K562 (cell line): ENCODE measurements at regions not wholly inside any gene's neighbourhood (a gene's known extent, or its start where the extent isn't known, plus 50 kb on each side); places are given as distances from the start of the nearest gene placed in this dataset.

Source experiments
- ATAC-seq: fragments of 200-7000 bp; cut with Tn5 transposase; 3 replicates; pipeline ENCODE4 v1.9.1; 2020; ENCODE audit warnings: moderate library complexity
- BruUV-seq: library from RNA; stranded (reverse); fragments of 400-500 nt; replicated peaks from 2 replicates; lab custom pipeline; 2021; lab: Mats Ljungman, UMichigan
- CTCF ChIA-PET: fragments of 300-600 bp; formaldehyde crosslinking; extraction: SDS; loops from one replicate; lab custom pipeline; 2021; ENCODE audit warnings: low intra/inter-chr PET ratio; lab: Yijun Ruan, JAX
- POLR2A ChIA-PET: fragments of 300-600, 350-650 bp; sonication (Branson Sonifier 250); formaldehyde crosslinking; extraction: SDS; loops from one replicate; lab custom pipeline; 2021; ENCODE audit warnings: antibody characterized with exemption, inconsistent platforms; lab: Yijun Ruan, JAX
- DNase-seq, 4 experiments: peaks; one replicate each; pipeline versions ENCODE4 v3.0.0 to v3.0.0-alpha.2; 2011 to 2018; ENCODE audit warnings: low spot score in 3 of 4, mixed read lengths in 3 of 4; ENCODE audit errors: extremely low read depth in 1 of 4
- FAIRE-seq: peaks from 2 replicates; lab custom pipeline; 2011; peaks lifted over from hg19 to GRCh38; lab: Jason Lieb, UNC
- H2AFZ ChIP-seq: 2 replicates; pipeline ENCODE4 v1.6.0; 2011; ENCODE audit warnings: low read depth, low read length, control low read depth, inconsistent platforms
- H3K27ac ChIP-seq: fragments of 200-600 bp; 3 replicates; pipeline ENCODE4 v1.8.0; 2011; ENCODE audit warnings: low read depth, mild to moderate bottlenecking, control low read depth, inconsistent platforms, low read length, moderate library complexity, mixed read lengths; ENCODE audit errors: extremely low read depth
- H3K27me3 ChIP-seq, 2 experiments: fragments of 300-600 bp in 1 of 2; 2 replicates in 1 of 2; 3 replicates in 1 of 2; pipeline versions ENCODE4 v1.6.0 to v1.8.0; 2011; ENCODE audit warnings: inconsistent platforms in 2 of 2, low read length in 2 of 2, mild to moderate bottlenecking in 1 of 2, mixed read lengths in 1 of 2, moderate library complexity in 1 of 2; ENCODE audit not compliant: control insufficient read depth in 2 of 2, insufficient read depth in 2 of 2
- H3K36me3 ChIP-seq: fragments of 300-600 bp; 3 replicates; pipeline ENCODE4 v1.8.0; 2011; ENCODE audit warnings: mild to moderate bottlenecking, low read length, inconsistent platforms; ENCODE audit not compliant: control insufficient read depth, insufficient read depth
- H3K4me1 ChIP-seq, 2 experiments: fragments of 200-600 bp in 1 of 2; replicated peaks in 1 of 2; 2 replicates in 1 of 2; 3 replicates in 1 of 2; pipeline versions ENCODE4 v1.5.1 to v1.8.0; 2011; ENCODE audit warnings: inconsistent platforms in 2 of 2, low read length in 2 of 2, mild to moderate bottlenecking in 1 of 2, mixed read lengths in 1 of 2, moderate library complexity in 1 of 2; ENCODE audit not compliant: control insufficient read depth in 2 of 2, insufficient read depth in 2 of 2
- H3K4me2 ChIP-seq: 2 replicates; pipeline ENCODE4 v1.6.1; 2011; ENCODE audit warnings: low read length, control low read depth, inconsistent platforms, mixed read lengths; ENCODE audit not compliant: insufficient read depth
- H3K4me3 ChIP-seq: fragments of 200-600 bp; sonication (generic), shearing (Covaris generic); 2 replicates; pipeline ENCODE4 v1.5.1; 2016; ENCODE audit warnings: control low read depth, inconsistent platforms
- H3K79me2 ChIP-seq: fragments of 200-600 bp; 3 replicates; pipeline ENCODE4 v1.8.0; 2011; ENCODE audit warnings: low read length, inconsistent platforms; ENCODE audit not compliant: control insufficient read depth, insufficient read depth
- H3K9ac ChIP-seq, 2 experiments: 2 replicates each; pipeline versions ENCODE4 v1.6.0 to v1.6.1; 2011; ENCODE audit warnings: low read depth in 2 of 2, low read length in 2 of 2, control low read depth in 1 of 2, inconsistent platforms in 1 of 2, mild to moderate bottlenecking in 1 of 2, mixed read lengths in 1 of 2; ENCODE audit not compliant: insufficient read depth in 1 of 2
- H3K9me1 ChIP-seq: one replicate; pipeline ENCODE4 v1.6.0; 2011; ENCODE audit warnings: inconsistent platforms, mild to moderate bottlenecking, low read length, moderate library complexity; ENCODE audit not compliant: control insufficient read depth, insufficient read depth
- H3K9me3 ChIP-seq: replicated peaks from 2 replicates; pipeline ENCODE4 v1.5.1; 2011; ENCODE audit warnings: low read depth, low read length, inconsistent platforms; ENCODE audit not compliant: control insufficient read depth, insufficient read depth
- H4K20me1 ChIP-seq: replicated peaks from 2 replicates; pipeline ENCODE4 v1.6.1; 2011; ENCODE audit warnings: low read length, inconsistent platforms, mixed read lengths; ENCODE audit not compliant: control insufficient read depth, insufficient read depth
- ASH1L ChIP-seq: fragments of 450-650 bp; IDR thresholded peaks from 2 replicates; pipeline ENCODE4 v1.6.1; 2018; ENCODE audit warnings: borderline replicate concordance, mild to moderate bottlenecking, low read depth; ENCODE audit not compliant: partially characterized antibody
- CEBPB ChIP-seq: fragments of 450-650 bp; IDR thresholded peaks from 2 replicates; pipeline ENCODE4 v1.6.1; 2016; ENCODE audit warnings: missing genetic modification characterization, missing compliant biosample characterization
- JUND ChIP-seq, 2 experiments: IDR thresholded peaks; 2 replicates in 1 of 2; 3 replicates in 1 of 2; pipeline ENCODE4 v1.6.1; 2011; ENCODE audit warnings: borderline replicate concordance in 2 of 2, low read depth in 2 of 2, low read length in 2 of 2, improper control_type of control experiment in 1 of 2, missing biosample characterization in 1 of 2, missing genetic modification characterization in 1 of 2, missing genetic modification reagents in 1 of 2
- NFYB ChIP-seq: IDR thresholded peaks from 2 replicates; pipeline ENCODE4 v1.6.1; 2011; ENCODE audit warnings: mild to moderate bottlenecking, moderate library complexity; ENCODE audit not compliant: insufficient read length; ENCODE audit errors: extremely low read depth
- TBP ChIP-seq: optimal IDR thresholded peaks from 2 replicates; pipeline ENCODE3; 2011; ENCODE audit warnings: low read depth, low read length, improper control_type of control experiment
- YBX1 ChIP-seq: fragments of 450-650 bp; IDR thresholded peaks from 2 replicates; pipeline ENCODE4 v1.7.1; 2016; ENCODE audit warnings: mild to moderate bottlenecking
- ZNF445 ChIP-seq: fragments of 250-450 bp; sonication (Bioruptor Pico); IDR thresholded peaks from 2 replicates; pipeline ENCODE4 v1.4.0; 2020; ENCODE audit warnings: low read depth, mild to moderate bottlenecking, moderate library complexity
- WGBS: fragments of 100-300 bp; shearing (Covaris generic); methylation state at CpG from one replicate; pipeline ENCODE4 v1.1.6; 2016; ENCODE audit warnings: low coverage, mixed read lengths; ENCODE audit not compliant: insufficient coverage; ENCODE audit errors: missing lambda C conversion rate; 5-methylcytosine and 5-hydroxymethylcytosine counted together
- in situ Hi-C: fragments of 300-500 bp; cut with MboI; formaldehyde crosslinking; loops from 4 replicates; pipeline ENCODE4 v1.15.0; 2018; ENCODE audit warnings: inconsistent platforms, mixed read lengths
- intact Hi-C: fragments of 100-400 bp; cut with micrococcal nuclease; formaldehyde crosslinking; loops from 2 replicates; pipeline ENCODE4 v1.14.2; 2022
- TF ChIP-seq, protein P1 (sequence below): fragments of 450-650 bp; IDR thresholded peaks from 2 replicates; pipeline ENCODE4 v1.7.0; 2016; ENCODE audit warnings: borderline replicate concordance

DNA sequence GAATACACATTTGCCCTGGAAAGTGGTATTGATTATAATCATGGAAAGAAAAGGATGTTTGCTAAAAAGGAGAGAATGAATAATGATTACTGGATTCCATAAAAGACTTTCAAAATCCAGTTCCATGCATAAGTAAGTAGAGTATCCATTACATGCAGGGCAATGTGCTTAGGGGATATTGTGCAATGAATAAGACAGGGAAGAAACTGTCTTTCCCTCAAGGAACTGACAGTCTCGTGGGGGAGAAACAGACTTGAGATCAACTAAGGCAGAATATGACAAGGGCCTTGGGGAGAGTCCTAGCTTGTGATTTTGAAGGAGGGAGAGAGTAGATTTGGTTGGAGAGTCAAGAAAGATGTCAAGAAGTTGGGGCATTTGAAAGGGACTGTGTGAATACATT lies 130.6 kb downstream of the SPP2 start:
- intact Hi-C loops (no loop called here), in situ Hi-C loops (no loop called here)
- no TSS peak for BruUV-seq
- Histone ChIP-seq H3K36me3 (no peaks in the 10 kb centered on the region), H3K79me2 (no peaks in the 10 kb centered on the region), H4K20me1 (no peaks in the 10 kb centered on the region; the same call in 1 of the 2 replicates), H3K9me1 (no peaks in the 10 kb centered on the region), H3K9ac (no peak overlapping the region), H2AFZ (no peak overlapping the region), H3K4me2 (no peak overlapping the region), H3K4me3 (no peak overlapping the region), H3K4me1 (no peaks in the 10 kb centered on the region), H3K27me3 (peaks cover 0 to 7% of the 10 kb centered on the region in 2 experiments; a peak in 1 of 5 replicates), H3K9me3 (no peaks in the 10 kb centered on the region), H3K27ac (no peak overlapping the region)
- POLR2A ChIA-PET: no interaction called here
- no peak for ATAC-seq
- TF ChIP-seq TBP: no peak
- 0 out of 2 replicates have a peak, but pooled peaks have one; percentile 26 for TF ChIP-seq CEBPB (tag)
- TF ChIP-seq, protein P1, sequence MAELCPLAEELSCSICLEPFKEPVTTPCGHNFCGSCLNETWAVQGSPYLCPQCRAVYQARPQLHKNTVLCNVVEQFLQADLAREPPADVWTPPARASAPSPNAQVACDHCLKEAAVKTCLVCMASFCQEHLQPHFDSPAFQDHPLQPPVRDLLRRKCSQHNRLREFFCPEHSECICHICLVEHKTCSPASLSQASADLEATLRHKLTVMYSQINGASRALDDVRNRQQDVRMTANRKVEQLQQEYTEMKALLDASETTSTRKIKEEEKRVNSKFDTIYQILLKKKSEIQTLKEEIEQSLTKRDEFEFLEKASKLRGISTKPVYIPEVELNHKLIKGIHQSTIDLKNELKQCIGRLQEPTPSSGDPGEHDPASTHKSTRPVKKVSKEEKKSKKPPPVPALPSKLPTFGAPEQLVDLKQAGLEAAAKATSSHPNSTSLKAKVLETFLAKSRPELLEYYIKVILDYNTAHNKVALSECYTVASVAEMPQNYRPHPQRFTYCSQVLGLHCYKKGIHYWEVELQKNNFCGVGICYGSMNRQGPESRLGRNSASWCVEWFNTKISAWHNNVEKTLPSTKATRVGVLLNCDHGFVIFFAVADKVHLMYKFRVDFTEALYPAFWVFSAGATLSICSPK: no peak
- no peak for TF ChIP-seq ZNF445
- no peak for TF ChIP-seq YBX1
- TF ChIP-seq ASH1L: no peak
- TF ChIP-seq JUND (IDR thresholded peaks at IDR 0.05; ENCODE audit: borderline replicate concordance, low read depth, low read length): no peak
- no peak for TF ChIP-seq JUND (tag; IDR thresholded peaks at IDR 0.05; ENCODE audit: borderline replicate concordance, low read depth, low read length)
- no peak for TF ChIP-seq NFYB
- DNase-seq: no peak
- FAIRE-seq: no peak
- CTCF ChIA-PET: no interaction called here
- WGBS: 0% methylated on average over 1 of the region's 1 CpG
